ENCODE measurements at regions not wholly inside any gene's neighbourhood (a gene's known extent, or its start where the extent isn't known, plus 50 kb on each side); places are given as distances from the start of the nearest gene placed in this dataset.

- DNase-seq: no peak
- Histone ChIP-seq H3K27ac (no peak overlapping the region), H3K9me3 (peaks cover 0 to 19% (median 14%) of the 10 kb centered on the region in 3 donors), H3K4me1 (no peaks in the 10 kb centered on the region), H3K27me3 (no peaks in the 10 kb centered on the region), H3K36me3 (no peaks in the 10 kb centered on the region), H3K4me3 (no peak overlapping the region)
- intact Hi-C loops (cut with DNase I; ENCODE audit: low total_unique reads): no loop called here
- TF ChIP-seq CTCF (IDR thresholded peaks at IDR 0.05): no peak
Measured at GRCh38 chr11:109267293-109268095, 154.5 kb upstream of the C11orf87 start.

GRCh38 chr11:109275931-109276330 is 146.1 kb upstream of the C11orf87 start:
- H3K9me3 ChIP-seq: no peaks in the 10 kb centered on the region
- no peaks in the 10 kb centered on the region for H3K4me1 ChIP-seq
- H3K27ac ChIP-seq: no peak overlapping the region
- intact Hi-C loops (cut with DNase I; ENCODE audit: low total_unique reads): no loop called here
- no peak overlapping the region for H3K4me3 ChIP-seq
- no peaks in the 10 kb centered on the region for H3K27me3 ChIP-seq
- no peak for TF ChIP-seq CTCF (IDR thresholded peaks at IDR 0.05)
- no peak for DNase-seq
- no peaks in the 10 kb centered on the region for H3K36me3 ChIP-seq

- Histone ChIP-seq H3K4me3 (no peak overlapping the region), H3K36me3 (no peaks in the 10 kb centered on the region), H3K9me3 (no peaks in the 10 kb centered on the region), H3K27ac (no peak overlapping the region), H3K27me3 (no peaks in the 10 kb centered on the region), H3K4me1 (peaks cover 0 to 19% (median 0%) of the 10 kb centered on the region in 4 donors)
- no peak for TF ChIP-seq CTCF (IDR thresholded peaks at IDR 0.05)
- intact Hi-C loops (cut with DNase I; ENCODE audit: low total_unique reads): no loop called here
- no peak for DNase-seq
Measured at GRCh38 chr11:109285465-109285864, 136.5 kb upstream of the C11orf87 start.

- H3K27me3 ChIP-seq: no peaks in the 10 kb centered on the region
- H3K27ac ChIP-seq: no peak overlapping the region
- H3K36me3 ChIP-seq: no peaks in the 10 kb centered on the region
- H3K9me3 ChIP-seq: no peaks in the 10 kb centered on the region
- no peak for DNase-seq
- TF ChIP-seq CTCF (IDR thresholded peaks at IDR 0.05): no peak
- H3K4me3 ChIP-seq: no peak overlapping the region
- H3K4me1 ChIP-seq: no peaks in the 10 kb centered on the region
- intact Hi-C loops (cut with DNase I; ENCODE audit: low total_unique reads): no loop called here
Measured at GRCh38 chr11:109291553-109291952, 130.4 kb upstream of the C11orf87 start.

- TF ChIP-seq CTCF (IDR thresholded peaks at IDR 0.05): no peak
- DNase-seq: no peak
- intact Hi-C loops (cut with DNase I; ENCODE audit: low total_unique reads): no loop called here
- Histone ChIP-seq H3K4me1 (no peaks in the 10 kb centered on the region), H3K27ac (no peak overlapping the region), H3K4me3 (no peak overlapping the region), H3K27me3 (no peaks in the 10 kb centered on the region), H3K9me3 (no peaks in the 10 kb centered on the region), H3K36me3 (no peaks in the 10 kb centered on the region)
Measured at GRCh38 chr11:109298865-109299264, 123.1 kb upstream of the C11orf87 start.

All from tibial artery (tissue), 4 donors.